OCI-LY7 (cell line): ENCODE measurements at regions not wholly inside any gene's neighbourhood (a gene's known extent, or its start where the extent isn't known, plus 50 kb on each side); places are given as distances from the start of the nearest gene placed in this dataset.

Experiments used
- BruUV-seq: library from RNA; stranded (reverse); fragments of 400-500 nt; replicated peaks from 2 replicates; lab custom pipeline; 2021; lab: Mats Ljungman, UMichigan
- CTCF ChIA-PET: fragments of 300-600 bp; sonication (Branson Sonifier 250); formaldehyde crosslinking; loops from one replicate; lab custom pipeline; 2022; ENCODE audit warnings: antibody characterized with exemption; ENCODE audit not compliant: unreplicated experiment; lab: Charles Lee
- POLR2A ChIA-PET: fragments of 300-600 bp; sonication (Branson Sonifier 250); formaldehyde crosslinking; loops from one replicate; lab custom pipeline; 2022; ENCODE audit warnings: antibody characterized with exemption; lab: Charles Lee
- DNase-seq: peaks from one replicate; pipeline ENCODE4 v3.0.0-alpha.2; 2015; ENCODE audit warnings: low spot score
- H2AFZ ChIP-seq: fragments of 200-600 bp; sonication (generic), shearing (Covaris generic); 2 replicates; pipeline ENCODE4 v1.6.1; 2014; ENCODE audit warnings: mild to moderate bottlenecking, antibody characterized with exemption, low read length, moderate library complexity
- H3K27ac ChIP-seq: fragments of 200-600 bp; sonication (generic); 2 replicates; pipeline ENCODE4 v1.5.1; 2014; ENCODE audit warnings: mixed run types, low read depth, mild to moderate bottlenecking, moderate library complexity, low read length, inconsistent platforms; ENCODE audit not compliant: poor library complexity, severe bottlenecking
- H3K36me3 ChIP-seq: fragments of 200-600 bp; sonication (generic); 2 replicates; pipeline ENCODE4 v1.6.1; 2014; ENCODE audit warnings: mild to moderate bottlenecking, antibody characterized with exemption, low read length, moderate library complexity, mixed read lengths; ENCODE audit not compliant: insufficient read depth
- H3K4me1 ChIP-seq: fragments of 200-600 bp; sonication (generic); 2 replicates; pipeline ENCODE4 v1.5.1; 2014; ENCODE audit warnings: mild to moderate bottlenecking, low read length; ENCODE audit not compliant: insufficient read depth, poor library complexity, severe bottlenecking
- H3K4me2 ChIP-seq: fragments of 200-600 bp; sonication (generic); 2 replicates; pipeline ENCODE4 v1.6.1; 2014; ENCODE audit warnings: mild to moderate bottlenecking, low read length
- H3K4me3 ChIP-seq: fragments of 200-600 bp; sonication (generic); 2 replicates; pipeline ENCODE4 v1.5.1; 2014; ENCODE audit warnings: mild to moderate bottlenecking, low read depth, low read length; ENCODE audit not compliant: poor library complexity, severe bottlenecking
- H3K79me2 ChIP-seq: fragments of 200-600 bp; sonication (generic); 2 replicates; pipeline ENCODE4 v1.6.1; 2016; ENCODE audit warnings: low read depth, mild to moderate bottlenecking, low read length, moderate library complexity, mixed read lengths; ENCODE audit not compliant: insufficient read depth
- H3K9me2 ChIP-seq: fragments of 200-600 bp; sonication (generic); 2 replicates; pipeline ENCODE4 v1.6.1; 2016; ENCODE audit warnings: mild to moderate bottlenecking, low read length, mixed read lengths; ENCODE audit not compliant: insufficient read depth
- H3K9me3 ChIP-seq: fragments of 200-600 bp; sonication (generic); 2 replicates; pipeline ENCODE4 v1.6.1; 2014; ENCODE audit warnings: mild to moderate bottlenecking, mixed run types, low read length, mixed read lengths
- H4K20me1 ChIP-seq: fragments of 200-600 bp; sonication (generic); 2 replicates; pipeline ENCODE4 v1.6.1; 2014; ENCODE audit warnings: mild to moderate bottlenecking, antibody characterized with exemption, low read length, moderate library complexity, mixed read lengths; ENCODE audit not compliant: insufficient read depth
- CTCF ChIP-seq: fragments of 200-600 bp; sonication (generic); conservative IDR thresholded peaks from 2 replicates; pipeline ENCODE4 v1.5.1; 2014; ENCODE audit warnings: mild to moderate bottlenecking, antibody characterized with exemption, low read length, moderate library complexity, mixed read lengths
- EZH2phosphoT487 ChIP-seq: fragments of 200-600 bp; sonication (generic); IDR thresholded peaks from 2 replicates; pipeline ENCODE4 v1.6.1; 2018; ENCODE audit warnings: low read depth, borderline replicate concordance, mild to moderate bottlenecking, mixed run types, antibody characterized with exemption, low read length, moderate library complexity, mixed read lengths
- intact Hi-C: fragments of 100-400 bp; cut with micrococcal nuclease; formaldehyde crosslinking; loops from one replicate; pipeline ENCODE4 v1.10.0; 2022; ENCODE audit not compliant: unreplicated experiment

GRCh38 chr9:38185647-38186403, 116.8 kb upstream of the SHB start:
- no peak overlapping the region for H3K4me3 ChIP-seq
- no peaks in the 10 kb centered on the region for H4K20me1 ChIP-seq
- BruUV-seq = no TSS peak
- H3K79me2 ChIP-seq = no peaks in the 10 kb centered on the region
- no peak overlapping the region for H3K27ac ChIP-seq
- H3K4me1 ChIP-seq = no peaks in the 10 kb centered on the region
- no peaks in the 10 kb centered on the region for H3K9me2 ChIP-seq
- intact Hi-C loops = no loop called here
- ChIA-PET CTCF (no interaction called here), POLR2A (no interaction called here)
- H3K9me3 ChIP-seq = no peaks in the 10 kb centered on the region
- TF ChIP-seq EZH2phosphoT487 (no peak), CTCF (no peak)
- no peak overlapping the region for H3K4me2 ChIP-seq
- no peak for DNase-seq
- no peaks in the 10 kb centered on the region for H3K36me3 ChIP-seq
- H2AFZ ChIP-seq = no peak overlapping the region

GRCh38 chr9:38183994-38184568, 115.1 kb upstream of the SHB start:
- Histone ChIP-seq H3K9me2 (no peaks in the 10 kb centered on the region), H3K79me2 (no peaks in the 10 kb centered on the region), H3K36me3 (no peaks in the 10 kb centered on the region), H3K9me3 (no peaks in the 10 kb centered on the region), H3K4me1 (no peaks in the 10 kb centered on the region), H4K20me1 (no peaks in the 10 kb centered on the region), H3K4me2 (no peak overlapping the region), H3K4me3 (no peak overlapping the region), H3K27ac (no peak overlapping the region), H2AFZ (no peak overlapping the region)
- CTCF ChIA-PET = no interaction called here
- POLR2A ChIA-PET = interaction anchor here (0.6 kb wide), 1 partner anchor 234 kb away, joined by 3 read pairs; no protein-coding TSS in a partner anchor
- DNase-seq = no peak
- BruUV-seq = no TSS peak
- intact Hi-C loops = no loop called here
- TF ChIP-seq EZH2phosphoT487 = no peak
- no peak for TF ChIP-seq CTCF

GRCh38 chr9:38182321-38182720, 113.3 kb upstream of the SHB start:
- BruUV-seq = no TSS peak
- no peak overlapping the region for H3K27ac ChIP-seq
- POLR2A ChIA-PET = interaction anchor here (0.6 kb wide), 1 partner anchor 29 kb away, joined by 3 read pairs; no protein-coding TSS in a partner anchor
- H3K9me2 ChIP-seq = no peaks in the 10 kb centered on the region
- no peak overlapping the region for H3K4me3 ChIP-seq
- no peak for DNase-seq
- TF ChIP-seq EZH2phosphoT487 = no peak
- TF ChIP-seq CTCF = no peak
- no peaks in the 10 kb centered on the region for H4K20me1 ChIP-seq
- no peak overlapping the region for H3K4me2 ChIP-seq
- CTCF ChIA-PET = no interaction called here
- no peaks in the 10 kb centered on the region for H3K4me1 ChIP-seq
- no peaks in the 10 kb centered on the region for H3K9me3 ChIP-seq
- no peaks in the 10 kb centered on the region for H3K79me2 ChIP-seq
- H3K36me3 ChIP-seq = no peaks in the 10 kb centered on the region
- no peak overlapping the region for H2AFZ ChIP-seq
- intact Hi-C loops = no loop called here
